ENCODE measurements at regions not wholly inside any gene's neighbourhood (a gene's known extent, or its start where the extent isn't known, plus 50 kb on each side); places are given as distances from the start of the nearest gene placed in this dataset.

DNA sequence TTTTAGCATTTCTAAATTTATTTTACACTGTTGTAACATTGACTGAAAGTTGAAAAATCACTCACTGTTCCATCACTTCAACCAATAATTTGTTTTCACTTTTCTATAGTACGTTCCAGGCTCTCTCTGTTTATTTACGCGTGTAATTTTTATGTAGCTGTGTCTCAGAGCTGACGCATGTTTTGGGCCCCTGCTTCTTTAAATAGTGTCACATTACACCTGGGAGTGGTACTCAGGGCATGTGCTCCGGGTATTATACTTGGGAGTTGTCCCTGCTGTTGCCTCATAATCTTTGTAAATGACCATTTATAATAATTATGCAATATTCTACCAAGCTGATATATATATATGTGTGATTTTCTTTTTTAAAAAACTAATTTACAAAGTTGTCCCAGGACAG is 132.8 kb upstream of the CPM start:
- no peak for DNase-seq

DNA sequence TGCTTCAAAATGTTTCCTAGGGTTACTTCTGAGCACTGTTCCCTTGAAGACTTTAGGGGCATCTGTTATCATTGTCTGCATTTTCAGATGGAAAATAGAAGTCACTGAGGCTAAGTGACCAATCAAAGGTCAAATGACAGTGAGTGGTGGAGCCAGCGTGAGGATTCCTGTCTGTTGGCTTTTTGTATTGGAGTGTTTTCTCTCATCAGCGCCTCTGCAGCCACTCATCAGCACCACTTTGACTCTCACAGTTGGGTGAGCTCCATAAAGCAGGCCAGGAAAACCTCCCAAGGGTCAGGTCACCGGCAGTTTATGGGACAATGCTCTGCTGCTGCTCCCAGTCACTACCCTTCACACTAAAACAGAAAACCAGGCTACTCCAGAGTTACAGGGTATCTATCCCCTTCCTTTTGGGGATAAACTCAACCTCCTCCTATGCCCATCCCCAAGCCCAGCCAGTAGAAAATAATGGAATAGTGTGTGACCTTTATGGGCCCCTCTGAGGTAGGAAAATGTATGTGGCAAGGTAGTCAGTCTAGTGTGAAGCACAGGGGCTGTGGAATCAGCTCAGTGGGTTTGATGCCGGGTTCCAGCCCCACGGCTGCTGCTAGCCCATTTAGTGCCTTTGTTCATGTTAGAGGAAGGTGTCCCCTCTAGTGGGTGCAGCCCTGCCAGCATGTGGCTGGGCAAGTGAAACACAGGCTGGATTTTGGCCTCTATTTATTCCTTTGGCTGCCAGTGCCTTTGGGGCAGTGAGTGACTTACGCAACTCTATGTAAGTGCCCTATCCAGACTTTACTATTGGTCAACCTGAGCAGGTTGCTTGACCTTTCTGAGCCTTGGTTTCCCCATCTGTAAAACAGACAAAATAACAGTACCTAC is 133.8 kb upstream of the CPM start:
- DNase-seq = no peak

GRCh38 chr12:69067713-69068112 is 134.7 kb upstream of the CPM start:
- DNase-seq = no peak

DNA sequence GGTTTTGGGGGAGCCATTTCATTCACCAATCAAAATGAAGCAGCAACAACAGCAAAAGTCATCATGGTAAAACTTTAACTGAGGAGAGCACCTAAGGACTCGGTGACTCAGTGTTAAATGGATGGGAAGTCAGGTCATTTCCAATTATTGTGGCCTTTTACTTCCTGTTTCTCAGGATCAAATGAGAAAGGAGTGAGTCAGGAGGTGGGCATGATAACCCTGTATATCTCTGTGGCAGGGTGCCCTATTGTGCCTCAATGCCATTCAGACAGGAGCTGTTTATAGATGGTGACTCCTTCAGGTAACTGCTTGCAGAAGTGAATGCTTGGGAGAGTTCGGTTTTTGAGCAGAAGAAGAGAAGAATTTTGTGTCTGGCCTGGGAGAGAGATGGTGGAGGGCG is 135.5 kb upstream of the CPM start:
- no peak for DNase-seq

- DNase-seq = no peak
Observed at GRCh38 chr12:69069479-69069878, 136.5 kb upstream of the CPM start.

DNA sequence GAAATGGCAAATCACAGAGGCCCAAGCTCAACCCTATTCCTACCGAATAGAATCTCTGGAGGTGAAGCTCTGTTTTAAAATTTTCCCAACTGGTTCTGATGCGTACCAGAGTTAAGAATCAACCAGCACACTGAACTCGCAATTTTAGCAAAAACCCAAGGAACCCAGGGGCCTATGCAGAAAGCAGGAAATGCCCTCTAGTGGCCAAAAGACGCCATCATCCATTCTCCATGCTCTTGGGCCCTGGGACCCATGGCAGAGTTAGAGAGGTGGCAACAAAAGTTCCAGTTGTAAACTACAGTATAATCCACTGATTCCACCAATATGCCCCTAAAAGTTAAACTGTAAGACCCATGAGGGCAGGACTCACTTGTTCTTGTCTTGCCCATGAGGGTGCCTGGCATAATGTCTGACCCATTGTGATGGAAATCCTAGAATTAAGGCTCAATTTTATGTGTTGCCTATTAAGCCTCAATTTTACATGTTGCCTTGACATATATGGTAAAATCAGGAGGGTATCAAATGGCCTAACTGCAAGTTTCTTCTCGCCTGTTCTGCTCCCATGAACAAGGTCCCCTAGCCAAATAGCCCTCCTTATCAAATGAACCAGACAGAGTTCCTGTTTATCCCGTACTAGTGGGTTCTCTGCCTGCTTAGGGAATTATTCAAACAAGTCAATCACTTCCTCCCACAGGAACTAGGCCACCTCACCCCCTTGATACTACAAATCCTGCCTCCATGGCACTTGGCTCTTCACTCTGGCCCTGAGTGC is 137.5 kb upstream of the CPM start:
- DNase-seq = no peak

DNA sequence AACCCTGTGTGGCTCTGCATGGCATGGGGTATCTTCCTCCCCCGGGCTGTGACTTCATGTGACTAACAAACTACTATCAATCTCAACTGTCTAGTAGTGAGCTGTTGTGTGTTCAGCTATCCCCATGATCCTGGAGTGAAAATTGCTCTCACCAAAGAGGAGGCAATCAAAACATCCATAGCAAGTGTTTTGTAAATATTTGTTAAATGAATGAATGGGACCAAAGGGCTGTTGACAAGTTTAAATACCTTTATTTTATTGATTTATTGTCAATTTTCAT is 138.1 kb upstream of the CPM start:
- no peak for DNase-seq

- DNase-seq = no peak
Observed at GRCh38 chr12:69073035-69073434, 140.1 kb upstream of the CPM start.

DNA sequence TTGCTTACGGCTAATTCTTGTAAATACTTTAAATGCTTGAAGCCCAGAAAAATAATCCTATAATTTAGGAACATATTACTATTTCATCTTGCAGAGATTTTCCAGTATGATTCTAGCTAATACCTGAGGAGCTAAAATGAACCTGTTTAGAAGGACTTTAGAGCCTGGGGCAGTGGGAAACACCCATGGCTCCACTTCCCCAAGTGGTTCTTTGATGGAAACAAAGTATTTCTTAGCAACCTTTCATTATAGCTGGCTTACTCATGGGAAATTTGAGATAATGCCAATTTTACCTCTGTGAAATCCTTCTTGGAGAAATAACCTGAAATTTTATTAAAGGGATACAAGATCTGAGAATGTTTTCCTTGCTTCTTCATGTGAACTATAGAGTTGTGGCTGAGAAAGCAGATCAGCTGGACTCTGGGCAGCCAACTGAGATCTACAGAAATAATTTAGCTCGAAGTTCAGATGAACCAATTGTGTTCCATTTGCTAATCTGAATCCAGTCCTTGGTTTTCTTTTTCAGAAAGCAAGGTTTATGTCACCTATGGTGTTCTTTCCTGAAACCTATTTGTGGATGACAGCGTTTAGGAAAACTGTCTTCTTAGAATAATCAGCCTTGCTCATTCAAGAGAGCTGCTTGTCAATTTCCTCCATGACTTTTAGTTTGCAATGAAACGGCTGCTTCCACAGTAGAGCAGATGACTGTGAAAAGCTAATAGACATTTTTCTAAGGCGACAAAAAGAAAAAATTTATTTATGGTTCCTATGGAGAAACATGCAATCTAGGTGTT is 141.8 kb upstream of the CPM start:
- DNase-seq = no peak

DNA sequence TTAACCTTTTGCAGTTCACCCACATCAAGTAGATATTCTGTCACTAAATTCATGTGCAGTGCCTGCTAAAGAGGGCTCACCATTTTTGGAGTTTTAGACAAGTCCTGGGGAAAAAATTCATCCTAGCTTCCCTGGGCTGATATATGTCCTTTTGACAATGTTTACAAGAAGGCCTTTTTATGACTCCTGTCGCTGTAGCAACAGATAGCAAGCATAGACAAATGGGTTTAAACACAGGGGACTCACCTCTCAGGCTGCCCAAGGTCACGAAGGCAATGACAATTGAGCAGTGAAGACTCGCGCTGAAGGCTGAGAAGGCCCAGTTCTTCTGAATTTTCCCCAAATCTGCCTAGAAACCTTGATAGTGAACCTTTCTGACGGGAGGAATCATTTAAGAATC is 150.7 kb upstream of the CPM start:
- DNase-seq = no peak

DNA sequence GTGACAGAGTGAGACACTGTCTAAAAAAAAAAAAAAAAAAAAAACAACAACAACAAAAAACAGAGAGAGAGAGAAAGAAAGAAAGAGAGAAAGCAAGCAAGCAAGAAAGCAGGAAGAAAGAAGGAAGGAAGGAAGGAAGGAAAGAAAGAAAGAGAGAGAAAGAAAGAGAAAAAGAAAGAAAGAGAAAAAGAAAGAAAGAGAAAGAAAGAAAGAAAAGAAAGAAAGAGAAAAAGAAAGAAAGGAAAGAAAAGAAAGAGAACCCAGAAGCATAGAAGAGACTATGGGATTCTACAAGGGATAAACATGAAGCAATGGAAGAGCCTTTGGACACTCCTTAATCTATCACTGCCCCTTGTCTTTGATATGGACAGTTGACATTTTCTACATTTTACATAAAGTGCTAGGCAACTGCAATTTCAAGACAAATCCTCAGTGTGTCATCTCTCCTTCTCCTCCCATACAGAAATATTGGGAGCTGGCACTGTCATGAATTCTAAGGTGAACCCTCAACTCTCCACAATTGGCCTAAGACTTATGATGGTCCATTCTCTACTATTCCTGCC is 151.9 kb upstream of the CPM start:
- DNase-seq = no peak

GRCh38 chr12:69085852-69086251 is 152.9 kb upstream of the CPM start:
- no peak for DNase-seq

- no peak for DNase-seq
Observed at GRCh38 chr12:69087986-69088385, 151.4 kb upstream of the CPSF6 start.

DNA sequence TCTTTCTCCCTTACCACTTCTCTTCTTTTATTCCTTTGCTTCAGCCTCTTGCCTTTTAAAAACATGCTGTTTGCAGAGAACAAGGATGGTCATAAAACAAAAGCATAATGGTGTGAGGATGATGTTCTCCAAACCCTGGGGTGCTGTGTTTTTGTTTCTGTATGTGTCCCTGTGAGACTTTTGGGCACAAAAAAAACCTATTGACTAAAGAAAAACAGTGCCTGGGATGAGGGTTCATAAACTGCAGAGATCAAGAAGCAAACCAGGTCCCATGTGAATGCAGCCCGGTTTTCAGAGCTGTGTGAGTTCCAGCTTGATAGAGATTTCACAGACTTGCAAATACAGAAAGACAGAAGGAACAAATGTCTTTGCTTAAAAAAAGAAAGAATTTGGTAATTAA is 148.6 kb upstream of the CPSF6 start:
- no peak for DNase-seq

DNA sequence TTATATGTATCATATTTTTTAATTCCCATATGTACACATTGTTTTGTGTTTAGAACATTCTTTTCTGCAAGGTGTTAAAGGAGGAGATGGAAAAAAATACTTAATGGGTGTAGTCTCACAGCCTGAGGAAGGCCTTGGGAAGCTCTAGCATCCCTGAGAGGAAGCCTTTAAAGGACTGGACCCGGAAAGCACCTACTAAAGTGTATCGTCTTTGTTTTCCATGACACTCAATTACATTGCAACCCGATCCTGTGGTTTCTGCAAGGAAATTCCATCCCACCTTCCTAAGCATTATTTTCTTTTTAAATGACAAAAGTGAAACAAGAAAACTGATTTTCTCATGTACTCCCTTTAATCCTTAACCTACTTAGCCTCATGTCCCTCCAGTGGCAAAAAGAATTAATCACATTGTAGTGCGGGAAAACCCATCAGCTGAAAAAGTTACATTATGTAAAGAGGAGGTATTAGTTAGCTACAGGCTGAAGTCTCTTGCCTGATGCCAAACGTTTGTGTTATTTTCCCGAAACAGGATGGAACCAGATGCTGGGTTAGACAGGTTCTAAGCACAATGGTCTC is 147.8 kb upstream of the CPSF6 start:
- DNase-seq = no peak

- DNase-seq = no peak
Observed at GRCh38 chr12:69092137-69092536, 147.2 kb upstream of the CPSF6 start.

GRCh38 chr12:69094606-69095216 is 144.7 kb upstream of the CPSF6 start:
- DNase-seq = no peak

GRCh38 chr12:69095765-69096477 is 143.4 kb upstream of the CPSF6 start:
- no peak for DNase-seq

DNA sequence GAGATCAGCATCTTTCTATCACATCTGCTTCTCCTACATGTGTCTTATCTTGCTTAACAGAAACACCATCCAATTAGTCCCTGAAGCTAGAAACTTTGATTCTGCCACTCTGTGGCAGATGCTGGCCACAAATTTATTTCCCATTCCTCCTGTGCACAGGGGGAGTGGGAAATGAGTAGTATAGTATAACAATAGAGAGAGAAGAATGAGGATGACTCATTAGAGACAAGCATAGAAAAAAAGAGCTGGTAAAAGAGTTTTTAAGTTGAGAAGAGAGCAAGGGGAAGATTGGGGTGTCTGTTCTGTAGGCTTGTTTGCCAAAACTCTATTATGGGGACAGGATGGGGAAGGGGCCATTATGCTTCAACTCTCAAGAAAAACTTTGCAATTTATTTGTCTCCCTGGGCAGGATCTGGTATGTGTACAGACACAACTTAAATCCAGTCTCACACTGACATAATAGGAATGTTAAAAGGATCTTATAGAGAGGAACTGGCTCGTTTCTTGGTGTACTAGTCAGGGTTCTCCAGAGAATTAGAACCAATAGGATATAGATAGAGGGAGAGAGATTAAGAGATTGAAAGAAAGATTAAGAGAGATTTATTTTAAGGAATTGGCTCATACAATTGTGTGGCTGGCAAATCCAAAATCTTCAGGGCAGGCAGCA is 142.6 kb upstream of the CPSF6 start:
- DNase-seq = no peak

DNA sequence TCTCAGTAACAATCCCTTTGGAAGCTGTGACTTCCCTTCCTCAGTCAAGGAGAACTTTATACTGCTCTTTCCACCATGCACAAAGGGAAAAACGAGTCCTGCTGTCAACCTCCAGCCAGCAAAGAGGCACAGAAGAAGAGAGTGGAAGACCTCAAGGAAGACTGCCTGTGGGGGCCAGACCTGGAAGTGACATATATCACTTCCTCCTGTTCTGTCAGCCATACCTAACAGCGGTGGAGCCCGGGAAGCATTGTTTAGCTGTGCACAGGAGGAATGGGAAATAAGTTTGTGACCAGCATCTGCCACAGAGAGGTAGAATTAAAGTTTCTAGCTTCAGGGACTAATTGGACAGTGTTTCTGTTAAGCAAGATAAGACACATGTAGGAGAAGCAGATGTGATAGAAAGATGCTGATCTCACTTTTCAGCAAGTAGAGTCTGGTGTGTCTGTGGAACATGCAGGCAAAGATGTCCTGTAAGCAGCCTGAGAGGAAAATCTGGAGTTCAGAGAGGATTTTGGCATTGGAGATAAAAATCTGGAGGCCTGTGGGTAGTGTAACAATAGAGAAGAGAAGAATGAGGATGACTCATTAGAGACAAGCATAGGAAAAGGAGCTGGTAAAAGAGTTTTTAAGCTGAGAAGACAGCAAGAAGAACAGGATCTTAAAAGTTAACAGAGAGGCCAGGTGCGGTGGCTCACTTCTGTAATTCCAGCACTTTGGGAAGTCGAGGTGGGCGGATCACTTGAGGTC is 141.6 kb upstream of the CPSF6 start:
- DNase-seq = no peak
